ENCODE measurements at regions not wholly inside any gene's neighbourhood (a gene's known extent, or its start where the extent isn't known, plus 50 kb on each side); places are given as distances from the start of the nearest gene placed in this dataset.

DNA sequence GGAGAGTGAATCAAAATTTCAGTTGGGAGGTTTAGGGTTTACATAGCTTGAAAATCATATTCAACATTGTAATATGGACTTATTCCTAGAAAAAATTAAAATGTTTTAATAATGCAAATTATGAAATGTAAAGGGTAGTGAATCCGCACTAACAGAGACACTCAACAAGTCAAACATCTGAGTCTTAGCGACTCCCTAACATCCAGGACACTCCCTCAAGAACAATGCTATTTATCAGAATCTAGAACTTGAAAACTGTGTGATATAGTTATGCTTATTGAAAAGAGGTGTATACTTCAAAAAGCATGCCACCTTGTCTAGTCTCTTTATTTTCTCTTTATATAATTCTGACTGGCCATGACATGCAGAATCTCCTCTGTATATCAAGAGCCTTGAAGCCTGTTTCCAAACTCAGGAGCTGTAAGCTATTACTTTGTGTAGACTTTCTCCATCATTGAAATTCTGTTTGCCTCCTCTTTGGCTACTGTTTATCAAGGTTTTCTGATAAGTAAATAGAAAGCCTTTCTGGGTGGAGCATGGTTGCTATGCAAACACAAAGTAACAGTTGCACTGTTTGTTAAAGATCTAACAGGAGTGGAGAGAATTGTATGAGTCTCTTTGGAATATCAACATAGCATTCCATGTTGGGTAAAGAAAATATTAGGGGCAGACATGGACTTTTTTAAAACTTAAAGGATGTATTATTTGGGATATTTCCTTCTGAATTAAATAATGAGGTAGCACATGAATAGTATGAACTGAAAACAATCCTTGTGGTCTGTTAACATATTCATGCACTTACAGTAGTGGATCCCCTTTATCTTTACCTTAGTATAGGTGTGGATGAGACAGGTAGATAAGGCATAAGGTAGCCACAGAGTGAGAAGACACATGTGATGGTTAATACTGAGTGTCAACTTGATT is 56.4 kb upstream of the MBNL2 start:
- Histone ChIP-seq H3K36me3 (ENCODE audit: insufficient read depth, low read length) (no peaks in the 10 kb centered on the region), H3K9ac (ENCODE audit: low read length) (no peak overlapping the region), H3K79me2 (ENCODE audit: insufficient read depth, low read length) (no peaks in the 10 kb centered on the region), H3K27me3 (ENCODE audit: insufficient read depth, low read length) (no peaks in the 10 kb centered on the region), H2AFZ (ENCODE audit: low read depth, low read length) (no peak overlapping the region), H3K4me1 (ENCODE audit: insufficient read depth, low read length) (no peaks in the 10 kb centered on the region), H3K9me3 (ENCODE audit: insufficient read depth, low read depth, low read length) (no peaks in the 10 kb centered on the region), H4K20me1 (ENCODE audit: insufficient read depth, low read length) (no peaks in the 10 kb centered on the region), H3K4me3 (ENCODE audit: insufficient read depth, low read depth, low read length) (no peak overlapping the region), H3K27ac (ENCODE audit: low read depth, low read length) (no peak overlapping the region), H3K4me2 (ENCODE audit: low read length) (no peak overlapping the region)
- Mint-ChIP-seq H3K27ac (ENCODE audit: unreplicated experiment) (no peak overlapping the region), H3K9me3 (ENCODE audit: unreplicated experiment) (no peaks in the 10 kb centered on the region), H3K27me3 (ENCODE audit: low read depth, unreplicated experiment) (peaks cover 2% of the 10 kb centered on the region), H3K4me3 (ENCODE audit: unreplicated experiment) (no peak overlapping the region), H3K4me1 (ENCODE audit: low read depth, unreplicated experiment) (no peaks in the 10 kb centered on the region), H3K36me3 (ENCODE audit: low read depth, unreplicated experiment) (no peaks in the 10 kb centered on the region)
- FAIRE-seq (no peak), DNase-seq (ENCODE audit: low read depth) (no peak)
- no peak for TF ChIP-seq EZH2 (IDR thresholded peaks at IDR 0.05; ENCODE audit: insufficient read depth, low read length)
- TF ChIP-seq, protein P1, sequence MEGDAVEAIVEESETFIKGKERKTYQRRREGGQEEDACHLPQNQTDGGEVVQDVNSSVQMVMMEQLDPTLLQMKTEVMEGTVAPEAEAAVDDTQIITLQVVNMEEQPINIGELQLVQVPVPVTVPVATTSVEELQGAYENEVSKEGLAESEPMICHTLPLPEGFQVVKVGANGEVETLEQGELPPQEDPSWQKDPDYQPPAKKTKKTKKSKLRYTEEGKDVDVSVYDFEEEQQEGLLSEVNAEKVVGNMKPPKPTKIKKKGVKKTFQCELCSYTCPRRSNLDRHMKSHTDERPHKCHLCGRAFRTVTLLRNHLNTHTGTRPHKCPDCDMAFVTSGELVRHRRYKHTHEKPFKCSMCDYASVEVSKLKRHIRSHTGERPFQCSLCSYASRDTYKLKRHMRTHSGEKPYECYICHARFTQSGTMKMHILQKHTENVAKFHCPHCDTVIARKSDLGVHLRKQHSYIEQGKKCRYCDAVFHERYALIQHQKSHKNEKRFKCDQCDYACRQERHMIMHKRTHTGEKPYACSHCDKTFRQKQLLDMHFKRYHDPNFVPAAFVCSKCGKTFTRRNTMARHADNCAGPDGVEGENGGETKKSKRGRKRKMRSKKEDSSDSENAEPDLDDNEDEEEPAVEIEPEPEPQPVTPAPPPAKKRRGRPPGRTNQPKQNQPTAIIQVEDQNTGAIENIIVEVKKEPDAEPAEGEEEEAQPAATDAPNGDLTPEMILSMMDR (IDR thresholded peaks at IDR 0.05; ENCODE audit: insufficient read depth, low read depth, low read length), result no peak

DNA sequence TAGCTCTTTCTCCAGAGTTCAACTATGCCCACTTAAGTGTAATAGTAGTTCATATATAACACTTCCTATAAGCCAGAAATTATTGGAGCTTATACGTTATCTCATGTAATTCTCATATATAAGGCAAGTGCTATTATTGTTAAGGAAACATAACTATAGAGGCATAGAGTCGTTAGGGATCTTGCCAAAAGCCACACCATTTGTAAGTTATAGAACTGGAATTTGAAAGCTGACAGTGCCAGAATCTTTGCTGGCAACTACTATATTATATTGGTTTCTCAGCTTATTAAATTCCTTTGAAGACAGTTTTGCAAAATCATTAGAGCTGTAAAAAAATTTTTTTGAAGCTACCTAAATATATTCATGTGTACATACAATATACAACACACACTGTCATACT is 51.0 kb upstream of the MBNL2 start:
- FAIRE-seq (no peak), DNase-seq (ENCODE audit: low read depth) (no peak)
- H3K9ac ChIP-seq (ENCODE audit: low read length), result no peak overlapping the region
- Mint-ChIP-seq H3K27ac (ENCODE audit: unreplicated experiment) (no peak overlapping the region), H3K36me3 (ENCODE audit: low read depth, unreplicated experiment) (no peaks in the 10 kb centered on the region), H3K27me3 (ENCODE audit: low read depth, unreplicated experiment) (peaks cover 4% of the 10 kb centered on the region), H3K9me3 (ENCODE audit: unreplicated experiment) (no peaks in the 10 kb centered on the region), H3K4me3 (ENCODE audit: unreplicated experiment) (no peak overlapping the region), H3K4me1 (ENCODE audit: low read depth, unreplicated experiment) (peaks cover 2% of the 10 kb centered on the region)
- no peaks in the 10 kb centered on the region for H4K20me1 ChIP-seq (ENCODE audit: insufficient read depth, low read length)
- no peaks in the 10 kb centered on the region for H3K36me3 ChIP-seq (ENCODE audit: insufficient read depth, low read length)
- H3K9me3 ChIP-seq (ENCODE audit: insufficient read depth, low read depth, low read length), result no peaks in the 10 kb centered on the region
- no peaks in the 10 kb centered on the region for H3K79me2 ChIP-seq (ENCODE audit: insufficient read depth, low read length)
- no peak overlapping the region for H3K27ac ChIP-seq (ENCODE audit: low read depth, low read length)
- no peak overlapping the region for H2AFZ ChIP-seq (ENCODE audit: low read depth, low read length)
- peaks cover 4% of the 10 kb centered on the region for H3K27me3 ChIP-seq (ENCODE audit: insufficient read depth, low read length)
- H3K4me3 ChIP-seq (ENCODE audit: insufficient read depth, low read depth, low read length), result no peak overlapping the region
- TF ChIP-seq, protein P1 (IDR thresholded peaks at IDR 0.05; ENCODE audit: insufficient read depth, low read depth, low read length), result no peak
- no peak for TF ChIP-seq EZH2 (IDR thresholded peaks at IDR 0.05; ENCODE audit: insufficient read depth, low read length)
- H3K4me2 ChIP-seq (ENCODE audit: low read length), result no peak overlapping the region
- H3K4me1 ChIP-seq (ENCODE audit: insufficient read depth, low read length), result no peaks in the 10 kb centered on the region

Data from astrocyte (in vitro differentiated cells and primary cell).